T-cell (primary cell): ENCODE measurements at regions not wholly inside any gene's neighbourhood (a gene's known extent, or its start where the extent isn't known, plus 50 kb on each side); places are given as distances from the start of the nearest gene placed in this dataset.
"Not testable (repeated sequence)": the region's sequence is repeated elsewhere in the genome, so short reads cannot be mapped to it uniquely, and the experiment has no call there.

Source experiments
- ATAC-seq, 4 experiments: fragments of 200-7000 bp in 3 of 4; fragments of 150-1000 bp in 1 of 4; cut with Tn5 transposase; replicated peaks in 1 of 4; 1 replicate in 3 of 4; 2 replicates in 1 of 4; pipeline ENCODE4 v1.10.0; 2021; ENCODE audit warnings: moderate library complexity in 3 of 4, mild to moderate bottlenecking in 2 of 4, moderate number of reproducible peaks in 1 of 4
- CTCF ChIA-PET, 2 donors: fragments of 300-600 bp; sonication (Branson Sonifier 250); formaldehyde crosslinking; loops; one replicate each; lab custom pipeline; 2022; ENCODE audit warnings: antibody characterized with exemption in 2 of 2; lab: Charles Lee
- POLR2A ChIA-PET, 2 donors: fragments of 300-600 bp; sonication (Branson Sonifier 250); formaldehyde crosslinking; loops; one replicate each; lab custom pipeline; 2022; ENCODE audit warnings: antibody characterized with exemption in 2 of 2; lab: Charles Lee
- DNase-seq, 35 experiments: peaks; one replicate each; pipeline versions ENCODE4 v3.0.0 to v3.0.0-alpha.2; 2013 to 2023
- H3K27ac ChIP-seq: one replicate; pipeline ENCODE4 v1.5.1; 2013; ENCODE audit warnings: low read length
- H3K27me3 ChIP-seq, 2 experiments: replicated peaks in 1 of 2; 1 replicate in 1 of 2; 2 replicates in 1 of 2; pipeline versions ENCODE4 v1.6.1 to v1.7.0; 2013; ENCODE audit warnings: low read length in 1 of 2, mixed read lengths in 1 of 2; ENCODE audit not compliant: control insufficient read depth in 2 of 2, insufficient read depth in 2 of 2; ENCODE audit errors: extremely low read depth in 1 of 2
- H3K36me3 ChIP-seq, 2 donors: 1 replicate in 1 of 2; 2 replicates in 1 of 2; pipeline versions ENCODE4 v1.6.1 to v1.7.0; 2013; ENCODE audit warnings: low read length in 1 of 2; ENCODE audit not compliant: control insufficient read depth in 2 of 2, insufficient read depth in 1 of 2; ENCODE audit errors: extremely low read depth in 1 of 2
- H3K4me1 ChIP-seq, 2 experiments: 1 replicate in 1 of 2; 2 replicates in 1 of 2; pipeline versions ENCODE4 v1.6.1 to v1.7.0; 2013; ENCODE audit warnings: low read length in 2 of 2, mixed read lengths in 1 of 2; ENCODE audit not compliant: insufficient read depth in 2 of 2, control insufficient read depth in 1 of 2; ENCODE audit errors: extremely low read depth in 1 of 2
- H3K4me3 ChIP-seq, 2 donors: 1 replicate in 1 of 2; 2 replicates in 1 of 2; pipeline versions ENCODE4 v1.5.1 to v1.7.0; 2013; ENCODE audit warnings: mild to moderate bottlenecking in 2 of 2, low read length in 1 of 2, moderate library complexity in 1 of 2; ENCODE audit not compliant: control insufficient read depth in 1 of 2; ENCODE audit errors: extremely low read depth in 1 of 2
- H3K9me3 ChIP-seq: 2 replicates; pipeline ENCODE4 v1.7.0; 2013
- H3K27ac Mint-ChIP-seq, 2 donors: one replicate each; pipeline ENCODE4 v1.8.0; 2020 to 2021; ENCODE audit warnings: mild to moderate bottlenecking in 2 of 2, mixed read lengths in 2 of 2
- H3K27me3 Mint-ChIP-seq, 2 donors: one replicate each; pipeline ENCODE4 v1.8.0; 2021 to 2022; ENCODE audit warnings: mixed read lengths in 2 of 2
- H3K36me3 Mint-ChIP-seq: one replicate; pipeline ENCODE4 v1.8.0; 2021; ENCODE audit warnings: mixed read lengths
- H3K4me1 Mint-ChIP-seq, 3 donors: one replicate each; pipeline ENCODE4 v1.8.0; 2020 to 2022; ENCODE audit warnings: mixed read lengths in 3 of 3, mild to moderate bottlenecking in 1 of 3
- H3K4me3 Mint-ChIP-seq, 3 donors: one replicate each; pipeline ENCODE4 v1.8.0; 2020 to 2022; ENCODE audit warnings: mild to moderate bottlenecking in 3 of 3, mixed read lengths in 3 of 3, moderate library complexity in 3 of 3
- H3K9me3 Mint-ChIP-seq, 3 donors: one replicate each; pipeline ENCODE4 v1.8.0; 2020 to 2022; ENCODE audit warnings: mixed read lengths in 3 of 3
- WGBS: methylation state at CpG from one replicate; pipeline ENCODE4 v1.1.5; 2013; ENCODE audit warnings: missing lambda C conversion rate; ENCODE audit not compliant: insufficient coverage; 5-methylcytosine and 5-hydroxymethylcytosine counted together

DNA sequence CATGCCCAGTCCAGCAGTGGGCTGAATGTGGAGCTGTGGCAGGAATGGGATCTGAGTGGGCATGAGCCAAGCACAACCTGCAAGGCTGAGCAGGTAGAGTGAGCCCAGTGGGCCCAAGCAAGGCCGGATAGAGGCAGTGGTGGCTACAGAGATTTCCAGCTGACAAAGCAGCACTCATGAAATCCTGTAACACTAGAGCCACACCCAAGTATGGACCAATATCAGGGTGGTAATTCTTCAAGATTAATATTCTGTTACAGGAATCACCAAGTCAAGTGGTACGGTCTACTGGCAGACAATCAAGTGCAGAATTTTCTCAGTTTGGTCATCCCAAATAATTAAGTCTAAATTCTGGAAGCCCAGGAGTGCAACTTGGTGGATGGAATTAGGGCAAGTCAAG, 132.4 kb upstream of the ENPEP start:
- peaks cover 4 to 16% of the 10 kb centered on the region in 2 donors for H3K27me3 Mint-ChIP-seq
- peaks cover 0 to 5% (median 0%) of the 10 kb centered on the region in 3 donors for H3K9me3 Mint-ChIP-seq
- no peaks in the 10 kb centered on the region for H3K4me1 Mint-ChIP-seq
- no peak overlapping the region for H3K27ac ChIP-seq
- ChIA-PET CTCF (interaction anchor here in 1 of 2 donors (1.8 kb wide), 1 partner anchor 174 kb away, joined by 5 read pairs; no protein-coding TSS in a partner anchor), POLR2A (no interaction called here)
- H3K4me3 Mint-ChIP-seq = no peak overlapping the region
- H3K9me3 ChIP-seq = no peaks in the 10 kb centered on the region
- H3K36me3 ChIP-seq = no peaks in the 10 kb centered on the region
- H3K4me1 ChIP-seq = no peaks in the 10 kb centered on the region
- no peak overlapping the region for H3K27ac Mint-ChIP-seq
- DNase-seq (no peak), ATAC-seq (no peak)
- WGBS = no CpG with 5 or more reads among the region's 2 CpGs
- no peak overlapping the region for H3K4me3 ChIP-seq
- peaks cover 0 to 6% of the 10 kb centered on the region in 2 experiments for H3K27me3 ChIP-seq
- H3K36me3 Mint-ChIP-seq = no peaks in the 10 kb centered on the region

DNA sequence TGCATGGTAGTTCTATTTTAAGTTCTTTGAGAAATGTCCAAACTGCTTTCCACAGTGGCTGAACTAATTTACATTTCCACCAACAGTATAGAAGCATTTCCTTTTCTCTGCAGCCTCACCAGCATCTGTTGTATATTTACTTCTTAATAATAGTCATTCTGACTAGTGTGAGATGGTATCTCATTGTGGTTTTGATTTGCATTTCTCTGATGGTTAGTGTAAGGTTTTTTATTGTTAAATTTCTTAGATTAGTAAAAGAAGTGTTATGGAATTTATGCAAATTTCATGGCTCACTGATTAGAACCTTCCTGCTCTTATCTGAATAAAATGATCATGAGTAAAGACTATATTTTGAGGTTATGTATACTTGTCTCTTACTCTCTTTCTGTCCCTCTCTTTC, 134.8 kb upstream of the ENPEP start:
- CTCF ChIA-PET, H3K27me3 ChIP-seq, H3K36me3 Mint-ChIP-seq, H3K9me3 Mint-ChIP-seq, H3K9me3 ChIP-seq, POLR2A ChIA-PET, H3K36me3 ChIP-seq, ATAC-seq, DNase-seq, H3K4me1 ChIP-seq, H3K4me3 Mint-ChIP-seq, H3K27ac Mint-ChIP-seq, H3K4me1 Mint-ChIP-seq, H3K27ac ChIP-seq, H3K4me3 ChIP-seq: not testable (repeated sequence)
- H3K27me3 Mint-ChIP-seq = peaks cover 4 to 10% of the 10 kb centered on the region in 2 donors

GRCh38 chr4:110335399-110335798, 137.0 kb upstream of the ELOVL6 start:
- Histone ChIP-seq H3K4me1 (no peaks in the 10 kb centered on the region), H3K27ac (no peak overlapping the region), H3K36me3 (no peaks in the 10 kb centered on the region), H3K4me3 (no peak overlapping the region), H3K9me3 (no peaks in the 10 kb centered on the region), H3K27me3 (no peaks in the 10 kb centered on the region)
- ATAC-seq (no peak), DNase-seq (no peak)
- Mint-ChIP-seq H3K4me3 (no peak overlapping the region), H3K27ac (no peak overlapping the region), H3K36me3 (no peaks in the 10 kb centered on the region), H3K4me1 (no peaks in the 10 kb centered on the region), H3K27me3 (peaks cover 10 to 23% of the 10 kb centered on the region in 2 donors), H3K9me3 (no peaks in the 10 kb centered on the region)
- WGBS = no CpG with 5 or more reads among the region's 5 CpGs
- ChIA-PET CTCF (no interaction called here), POLR2A (no interaction called here)

DNA sequence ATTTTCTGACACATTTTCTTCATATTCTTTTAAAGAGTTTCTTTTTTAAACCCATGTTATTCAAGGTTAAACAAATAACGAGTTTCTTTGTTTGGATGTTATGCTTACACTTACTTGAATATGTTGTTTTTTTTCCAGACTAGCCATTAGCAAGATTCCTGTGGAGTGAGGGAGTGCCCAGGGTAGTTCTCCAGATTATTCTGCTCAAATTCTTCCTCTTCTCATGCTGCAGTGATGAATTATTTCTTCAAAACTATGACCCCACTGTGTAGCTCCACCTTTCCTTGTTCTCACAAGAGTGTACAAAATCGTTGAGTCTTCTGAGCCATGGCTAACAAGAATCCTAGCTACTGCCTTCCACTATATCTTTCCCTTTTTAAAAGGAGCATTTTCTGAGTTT, 134.1 kb upstream of the ELOVL6 start:
- Mint-ChIP-seq H3K4me3 (no peak overlapping the region), H3K4me1 (no peaks in the 10 kb centered on the region), H3K27me3 (peaks cover 29 to 30% of the 10 kb centered on the region in 2 donors), H3K9me3 (peaks cover 0 to 5% (median 0%) of the 10 kb centered on the region in 3 donors), H3K27ac (no peak overlapping the region), H3K36me3 (no peaks in the 10 kb centered on the region)
- 29% methylated on average over 1 of the region's 2 CpGs for WGBS
- Histone ChIP-seq H3K4me3 (no peak overlapping the region), H3K4me1 (no peaks in the 10 kb centered on the region), H3K36me3 (no peaks in the 10 kb centered on the region), H3K27me3 (peaks cover 0 to 7% of the 10 kb centered on the region in 2 experiments), H3K9me3 (no peaks in the 10 kb centered on the region), H3K27ac (no peak overlapping the region)
- ChIA-PET CTCF (no interaction called here), POLR2A (no interaction called here)
- DNase-seq (no peak), ATAC-seq (no peak)

GRCh38 chr4:110326426-110326825, 128.0 kb upstream of the ELOVL6 start:
- WGBS = 60% methylated on average over 1 of the region's 4 CpGs
- H3K36me3 Mint-ChIP-seq, POLR2A ChIA-PET, H3K4me1 ChIP-seq, H3K9me3 Mint-ChIP-seq, H3K27ac Mint-ChIP-seq, CTCF ChIA-PET, H3K4me1 Mint-ChIP-seq, ATAC-seq, H3K27ac ChIP-seq, DNase-seq, H3K36me3 ChIP-seq, H3K4me3 ChIP-seq, H3K4me3 Mint-ChIP-seq, H3K27me3 ChIP-seq, H3K9me3 ChIP-seq: not testable (repeated sequence)
- H3K27me3 Mint-ChIP-seq = peaks cover 26 to 30% of the 10 kb centered on the region in 2 donors

DNA sequence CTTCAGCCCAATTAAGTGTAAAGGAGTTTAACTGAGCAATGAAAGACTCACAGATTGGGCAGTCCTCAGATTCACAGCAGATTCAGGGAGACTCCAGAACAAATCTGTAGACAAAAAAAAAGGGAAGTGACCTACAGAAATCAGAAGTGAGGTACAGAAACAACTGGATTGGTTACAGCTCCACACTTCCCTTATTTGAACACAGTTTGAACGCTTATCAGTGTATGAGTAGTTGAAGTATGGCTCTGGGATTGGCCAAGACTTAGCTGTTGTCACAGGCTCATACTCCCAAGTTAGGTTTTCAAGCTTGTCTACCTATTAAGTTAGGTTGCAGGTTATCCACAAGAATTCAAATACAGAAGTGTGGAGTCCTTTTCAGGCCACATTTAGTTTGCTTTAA, 112.4 kb upstream of the ELOVL6 start:
- Histone ChIP-seq H3K36me3 (no peaks in the 10 kb centered on the region), H3K4me3 (no peak overlapping the region), H3K27me3 (peaks cover 0 to 2% of the 10 kb centered on the region in 2 experiments), H3K27ac (no peak overlapping the region), H3K4me1 (no peaks in the 10 kb centered on the region), H3K9me3 (no peaks in the 10 kb centered on the region)
- ATAC-seq = no peak
- H3K9me3 Mint-ChIP-seq = no peaks in the 10 kb centered on the region
- peaks cover 12% of the 10 kb centered on the region in 2 donors for H3K27me3 Mint-ChIP-seq
- ChIA-PET CTCF (no interaction called here), POLR2A (no interaction called here)
- H3K27ac Mint-ChIP-seq = no peak overlapping the region
- no peaks in the 10 kb centered on the region for H3K4me1 Mint-ChIP-seq
- no CpG with 5 or more reads among the region's 1 CpG for WGBS
- no peak for DNase-seq
- no peak overlapping the region for H3K4me3 Mint-ChIP-seq
- H3K36me3 Mint-ChIP-seq = no peaks in the 10 kb centered on the region

- H3K9me3 Mint-ChIP-seq = no peaks in the 10 kb centered on the region
- Histone ChIP-seq H3K27ac (no peak overlapping the region), H3K4me3 (no peak overlapping the region), H3K36me3 (no peaks in the 10 kb centered on the region), H3K9me3 (no peaks in the 10 kb centered on the region), H3K4me1 (no peaks in the 10 kb centered on the region), H3K27me3 (peaks cover 0 to 2% of the 10 kb centered on the region in 2 experiments)
- H3K27me3 Mint-ChIP-seq = peaks cover 11 to 12% of the 10 kb centered on the region in 2 donors
- no peak overlapping the region for H3K27ac Mint-ChIP-seq
- no peak for ATAC-seq
- no peak overlapping the region for H3K4me3 Mint-ChIP-seq
- no peaks in the 10 kb centered on the region for H3K4me1 Mint-ChIP-seq
- ChIA-PET POLR2A (no interaction called here), CTCF (no interaction called here)
- DNase-seq = no peak
- H3K36me3 Mint-ChIP-seq = no peaks in the 10 kb centered on the region
Measured at GRCh38 chr4:110309675-110310074, 111.3 kb upstream of the ELOVL6 start.
